A549 (cell line): ENCODE measurements at regions not wholly inside any gene's neighbourhood (a gene's known extent, or its start where the extent isn't known, plus 50 kb on each side); places are given as distances from the start of the nearest gene placed in this dataset.
"Not testable (repeated sequence)": the region's sequence is repeated elsewhere in the genome, so short reads cannot be mapped to it uniquely, and the experiment has no call there.

Source experiments
- ATAC-seq, 2 experiments: fragments of 200-7000 bp in 1 of 2; fragments of >200 bp in 1 of 2; cut with Nextera tagmentation in 1 of 2; cut with Tn5 transposase in 1 of 2; 3 replicates each; pipeline versions ENCODE4 v1.8.0 to v1.9.1; 2018 to 2020; ENCODE audit warnings: mild to moderate bottlenecking in 1 of 2, moderate library complexity in 1 of 2
- CTCF ChIA-PET: fragments of 300-600 bp; sonication (Branson Sonifier 250); formaldehyde crosslinking; extraction: SDS; loops from one replicate; lab custom pipeline; 2021; ENCODE audit warnings: antibody characterized with exemption, inconsistent platforms; lab: Yijun Ruan, JAX
- POLR2A ChIA-PET: fragments of 350-600 bp; formaldehyde crosslinking; extraction: SDS; loops from one replicate; lab custom pipeline; 2021; ENCODE audit warnings: antibody characterized with exemption, inconsistent platforms; lab: Yijun Ruan, JAX
- DNase-seq, 2 experiments: peaks; one replicate each; pipeline versions ENCODE4 v3.0.0 to v3.0.0-alpha.2; 2011 to 2016; ENCODE audit warnings: low read depth in 1 of 2, low spot score in 1 of 2
- FAIRE-seq: peaks from 2 replicates; lab custom pipeline; 2011; peaks lifted over from hg19 to GRCh38; lab: Jason Lieb, UNC
- H3K27ac ChIP-seq, 2 experiments: fragments of >200 bp; sonication (Bioruptor Twin); formaldehyde crosslinking; 3 replicates each; pipeline ENCODE4 v1.5.1; 2016 to 2017
- H3K4me1 ChIP-seq: fragments of >200 bp; sonication (Bioruptor Twin); formaldehyde crosslinking; 3 replicates; pipeline ENCODE4 v1.6.1; 2016
- H3K4me2 ChIP-seq: fragments of >200 bp; sonication (Bioruptor Twin); formaldehyde crosslinking; 3 replicates; pipeline ENCODE4 v1.6.1; 2016
- H3K4me3 ChIP-seq: fragments of >200 bp; sonication (Bioruptor Twin); formaldehyde crosslinking; 3 replicates; pipeline ENCODE4 v1.5.1; 2016
- H3K9me3 ChIP-seq: fragments of >200 bp; sonication (Bioruptor Twin); formaldehyde crosslinking; 3 replicates; pipeline ENCODE4 v1.6.1; 2016
- CBX2 ChIP-seq: fragments of 200-600 bp; sonication (generic); IDR thresholded peaks from 2 replicates; pipeline ENCODE4 v1.6.1; 2016; ENCODE audit warnings: low read depth, mild to moderate bottlenecking, borderline replicate concordance
- CEBPB ChIP-seq, 2 experiments: fragments of >200 bp in 1 of 2; sonication (Bioruptor Twin) in 1 of 2; formaldehyde crosslinking in 1 of 2; IDR thresholded peaks; 2 replicates each; pipeline ENCODE4 v1.6.1; 2012 to 2016
- EHF ChIP-seq: fragments of 250-450 bp; sonication (Bioruptor Pico); IDR thresholded peaks from 2 replicates; pipeline ENCODE4 v1.5.0; 2020; ENCODE audit warnings: mild to moderate bottlenecking
- EHMT2 ChIP-seq: fragments of 200-600 bp; sonication (generic); IDR thresholded peaks from 2 replicates; pipeline ENCODE4 v1.6.1; 2016; ENCODE audit warnings: antibody characterized with exemption, low read depth, mild to moderate bottlenecking, moderate library complexity
- ELK1 ChIP-seq: fragments of 150-350 bp; IDR thresholded peaks from 2 replicates; pipeline ENCODE4 v1.6.1; 2014; ENCODE audit warnings: low read depth, mild to moderate bottlenecking, low read length
- EP300 ChIP-seq, 2 experiments: fragments of >200 bp; sonication (Bioruptor Twin); formaldehyde crosslinking; IDR thresholded peaks; 2 replicates in 1 of 2; 3 replicates in 1 of 2; pipeline ENCODE4 v1.6.1; 2016 to 2017
- GATA3 ChIP-seq: IDR thresholded peaks from 2 replicates; pipeline ENCODE4 v1.6.1; 2012; ENCODE audit warnings: borderline replicate concordance
- HDAC2 ChIP-seq: fragments of 200-600 bp; sonication (generic); IDR thresholded peaks from 2 replicates; pipeline ENCODE4 v1.6.1; 2016
- HEYL ChIP-seq: fragments of 250-450 bp; sonication (Bioruptor Pico); IDR thresholded peaks from 2 replicates; pipeline ENCODE4 v1.8.0; 2021; ENCODE audit warnings: mild to moderate bottlenecking, moderate library complexity
- HOXA7 ChIP-seq: fragments of 250-450 bp; sonication (Bioruptor Pico); IDR thresholded peaks from 2 replicates; pipeline ENCODE4 v1.5.0; 2020; ENCODE audit warnings: mild to moderate bottlenecking, moderate library complexity
- HOXB5 ChIP-seq: fragments of 250-450 bp; sonication (Bioruptor Pico); IDR thresholded peaks from 2 replicates; pipeline ENCODE4 v1.5.0; 2020; ENCODE audit warnings: mild to moderate bottlenecking, moderate library complexity
- JUNB ChIP-seq: fragments of >200 bp; sonication (Bioruptor Twin); formaldehyde crosslinking; IDR thresholded peaks from 2 replicates; pipeline ENCODE4 v1.6.1; 2016
- KDM1A ChIP-seq: fragments of 200-600 bp; sonication (generic); IDR thresholded peaks from 2 replicates; pipeline ENCODE4 v1.6.1; 2016; ENCODE audit warnings: low read depth, mild to moderate bottlenecking
- KDM5A ChIP-seq: fragments of 200-600 bp; sonication (generic); IDR thresholded peaks from 2 replicates; pipeline ENCODE4 v1.6.1; 2016; ENCODE audit warnings: antibody characterized with exemption, mild to moderate bottlenecking
- MAFK ChIP-seq: fragments of 450-650 bp; IDR thresholded peaks from 2 replicates; pipeline ENCODE4 v1.6.1; 2014; ENCODE audit not compliant: partially characterized antibody
- MYC ChIP-seq: IDR thresholded peaks from 2 replicates; pipeline ENCODE4 v1.6.1; 2012; ENCODE audit warnings: mild to moderate bottlenecking, inconsistent platforms, low read length, improper control_type of control experiment, borderline replicate concordance
- NPAS2 ChIP-seq: fragments of 250-450 bp; sonication (Bioruptor Pico); IDR thresholded peaks from 2 replicates; pipeline ENCODE4 v1.8.0; 2022; ENCODE audit warnings: mild to moderate bottlenecking, moderate library complexity, borderline replicate concordance
- PHF8 ChIP-seq: fragments of 200-600 bp; sonication (generic); IDR thresholded peaks from 2 replicates; pipeline ENCODE4 v1.6.1; 2016; ENCODE audit warnings: low read depth, mild to moderate bottlenecking, antibody characterized with exemption, moderate library complexity, borderline replicate concordance
- RAD21 ChIP-seq, 2 experiments: fragments of >200 bp in 1 of 2; sonication (Bioruptor Twin) in 1 of 2; formaldehyde crosslinking in 1 of 2; IDR thresholded peaks in 1 of 2; conservative IDR thresholded peaks in 1 of 2; 2 replicates in 1 of 2; 3 replicates in 1 of 2; pipeline ENCODE4 v1.6.1; 2012 to 2018; ENCODE audit warnings: inconsistent platforms in 1 of 2
- RARB ChIP-seq: fragments of 250-450 bp; sonication (Bioruptor Pico); IDR thresholded peaks from 2 replicates; pipeline ENCODE4 v1.8.0; 2021; ENCODE audit warnings: mild to moderate bottlenecking, moderate library complexity
- RCOR1 ChIP-seq: fragments of 150-350 bp; IDR thresholded peaks from 2 replicates; pipeline ENCODE4 v1.6.1; 2014; ENCODE audit warnings: antibody characterized with exemption, low read length, low read depth
- RFX5 ChIP-seq: fragments of 450-650 bp; IDR thresholded peaks from 2 replicates; pipeline ENCODE4 v1.7.1; 2014; ENCODE audit warnings: antibody characterized with exemption, mild to moderate bottlenecking, moderate library complexity
- RNF2 ChIP-seq: fragments of 200-600 bp; sonication (generic); IDR thresholded peaks from 2 replicates; pipeline ENCODE4 v1.6.1; 2016; ENCODE audit warnings: low read depth, mild to moderate bottlenecking, antibody characterized with exemption, moderate library complexity, borderline replicate concordance
- USF2 ChIP-seq: fragments of 450-650 bp; IDR thresholded peaks from 2 replicates; pipeline ENCODE4 v1.6.1; 2014; ENCODE audit warnings: antibody characterized with exemption
- ZC3H11A ChIP-seq: fragments of 450-650 bp; IDR thresholded peaks from 2 replicates; pipeline ENCODE4 v1.6.1; 2014; ENCODE audit warnings: antibody characterized with exemption, mild to moderate bottlenecking
- ZNF302 ChIP-seq: fragments of 250-450 bp; sonication (Bioruptor Pico); IDR thresholded peaks from 2 replicates; pipeline ENCODE4 v1.9.0; 2021; ENCODE audit warnings: inconsistent platforms, mild to moderate bottlenecking, moderate library complexity
- WGBS: methylation state at CpG from one replicate; pipeline ENCODE4 v1.1.6; 2017; ENCODE audit errors: missing lambda C conversion rate; 5-methylcytosine and 5-hydroxymethylcytosine counted together
- TF ChIP-seq, protein P1 (sequence below): fragments of 250-450 bp; sonication (Bioruptor Pico); IDR thresholded peaks from 2 replicates; pipeline ENCODE4 v1.5.0; 2020; ENCODE audit warnings: low read depth, mild to moderate bottlenecking, moderate library complexity
- TF ChIP-seq, protein P2 (sequence below): IDR thresholded peaks from 2 replicates; pipeline ENCODE4 v1.6.1; 2012

DNA sequence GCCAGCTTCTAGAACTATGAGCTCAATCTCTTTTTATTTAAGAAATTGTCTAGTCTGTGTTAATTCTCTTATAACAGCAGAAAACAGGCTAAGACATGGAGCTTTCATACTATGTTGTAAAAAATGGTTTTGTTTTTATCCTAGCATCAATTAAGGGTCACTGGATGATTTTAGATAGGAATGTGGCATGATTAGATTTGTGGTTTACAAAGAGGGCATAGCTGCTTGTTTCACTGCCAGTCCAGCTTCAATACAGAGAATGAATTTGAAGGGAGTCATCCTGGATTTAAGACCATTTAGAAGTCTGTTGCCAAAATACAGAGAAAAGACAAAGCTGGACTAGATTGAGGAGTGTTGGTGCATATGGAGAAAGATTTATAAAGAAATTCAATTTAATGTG lies 532.6 kb upstream of the CCDC54 start:
- POLR2A ChIA-PET: no interaction called here
- ATAC-seq: no peak

DNA sequence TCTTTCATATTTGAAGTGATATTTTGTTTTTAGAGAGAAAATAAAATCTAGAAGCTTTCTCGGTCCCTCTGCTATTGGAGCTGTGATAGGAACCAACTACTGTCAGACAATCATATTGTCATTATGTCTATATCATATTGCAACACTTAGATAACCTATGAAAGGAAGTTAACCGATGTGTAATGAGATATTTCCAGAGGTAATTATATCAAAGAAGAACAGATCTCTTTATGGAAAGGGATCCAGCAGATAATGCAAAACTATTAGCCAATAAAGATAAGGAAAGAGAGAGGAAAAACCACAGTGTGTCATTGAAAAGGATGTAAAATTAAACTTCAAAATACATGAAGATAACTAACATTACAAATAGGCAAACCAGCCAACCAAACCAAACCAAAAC lies 529.1 kb upstream of the CCDC54 start:
- no peaks in the 10 kb centered on the region for H3K4me1 ChIP-seq
- H3K4me3 ChIP-seq: no peak overlapping the region
- 11% methylated on average over 2 of the region's 2 CpGs for WGBS
- no peak for TF ChIP-seq ZC3H11A
- TF ChIP-seq CBX2: no peak
- TF ChIP-seq CEBPB (IDR thresholded peaks at IDR 0.05): no peak
- no peak for TF ChIP-seq RARB (CRISPR knock-in tag)
- TF ChIP-seq RAD21 (conservative IDR thresholded peaks at IDR 0.05 in 1 of 2, IDR thresholded peaks at IDR 0.05 in 1 of 2): no peak
- TF ChIP-seq GATA3: no peak
- TF ChIP-seq, protein P1, sequence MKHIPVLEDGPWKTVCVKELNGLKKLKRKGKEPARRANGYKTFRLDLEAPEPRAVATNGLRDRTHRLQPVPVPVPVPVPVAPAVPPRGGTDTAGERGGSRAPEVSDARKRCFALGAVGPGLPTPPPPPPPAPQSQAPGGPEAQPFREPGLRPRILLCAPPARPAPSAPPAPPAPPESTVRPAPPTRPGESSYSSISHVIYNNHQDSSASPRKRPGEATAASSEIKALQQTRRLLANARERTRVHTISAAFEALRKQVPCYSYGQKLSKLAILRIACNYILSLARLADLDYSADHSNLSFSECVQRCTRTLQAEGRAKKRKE: no peak
- no peak for TF ChIP-seq MYC
- no peak for TF ChIP-seq RFX5
- no peak for TF ChIP-seq MAFK
- TF ChIP-seq, protein P2, sequence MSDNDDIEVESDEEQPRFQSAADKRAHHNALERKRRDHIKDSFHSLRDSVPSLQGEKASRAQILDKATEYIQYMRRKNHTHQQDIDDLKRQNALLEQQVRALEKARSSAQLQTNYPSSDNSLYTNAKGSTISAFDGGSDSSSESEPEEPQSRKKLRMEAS: no peak
- TF ChIP-seq HEYL: no peak
- no peak for TF ChIP-seq ZNF302 (CRISPR knock-in tag)
- no peak for TF ChIP-seq PHF8
- no peak for TF ChIP-seq JUNB
- TF ChIP-seq RNF2: no peak
- no peak for TF ChIP-seq HOXB5 (CRISPR knock-in tag)
- no peak for TF ChIP-seq RCOR1
- no peaks in the 10 kb centered on the region for H3K9me3 ChIP-seq
- CTCF ChIA-PET: no interaction called here
- ATAC-seq (no peak), DNase-seq (no peak), FAIRE-seq (no peak)
- H3K27ac ChIP-seq: no peak overlapping the region
- POLR2A ChIA-PET: no interaction called here
- no peak overlapping the region for H3K4me2 ChIP-seq

More for the DNA sequence above, 532.6 kb upstream of the CCDC54 start:
- CTCF ChIA-PET: no interaction called here
- H3K27ac ChIP-seq: no peak overlapping the region
- FAIRE-seq (no peak), DNase-seq (no peak)
- TF ChIP-seq KDM5A (no peak), HDAC2 (no peak)
- H3K9me3 ChIP-seq: no peaks in the 10 kb centered on the region
- no peak overlapping the region for H3K4me2 ChIP-seq
- no peaks in the 10 kb centered on the region for H3K4me1 ChIP-seq
- no peak overlapping the region for H3K4me3 ChIP-seq

- WGBS: 46% methylated on average over 3 of the region's 3 CpGs
- TF ChIP-seq USF2 (no peak), ZNF302 (CRISPR knock-in tag) (no peak), EHMT2 (no peak), HOXA7 (no peak), MYC (no peak), ELK1 (no peak), HOXB5 (CRISPR knock-in tag) (no peak), RNF2 (no peak), MAFK (no peak), ZC3H11A (no peak), EP300 (IDR thresholded peaks at IDR 0.05) (no peak), KDM1A (no peak), EHF (CRISPR knock-in tag) (no peak), NPAS2 (CRISPR knock-in tag) (no peak)
- TF ChIP-seq, protein P1: no peak
- TF ChIP-seq, protein P2: no peak
- DNase-seq: no peak
- Histone ChIP-seq H3K4me3 (no peak overlapping the region), H3K27ac (no peak overlapping the region), H3K9me3 (no peaks in the 10 kb centered on the region; the same call in 2 of the 3 replicates), H3K4me1 (no peaks in the 10 kb centered on the region), H3K4me2 (no peak overlapping the region)
- FAIRE-seq: no peak
- POLR2A ChIA-PET: no interaction called here
- no peak for ATAC-seq
- CTCF ChIA-PET: no interaction called here
These were observed 526.8 kb upstream of the CCDC54 start for GRCh38 chr3:106850437-106850836.

DNA sequence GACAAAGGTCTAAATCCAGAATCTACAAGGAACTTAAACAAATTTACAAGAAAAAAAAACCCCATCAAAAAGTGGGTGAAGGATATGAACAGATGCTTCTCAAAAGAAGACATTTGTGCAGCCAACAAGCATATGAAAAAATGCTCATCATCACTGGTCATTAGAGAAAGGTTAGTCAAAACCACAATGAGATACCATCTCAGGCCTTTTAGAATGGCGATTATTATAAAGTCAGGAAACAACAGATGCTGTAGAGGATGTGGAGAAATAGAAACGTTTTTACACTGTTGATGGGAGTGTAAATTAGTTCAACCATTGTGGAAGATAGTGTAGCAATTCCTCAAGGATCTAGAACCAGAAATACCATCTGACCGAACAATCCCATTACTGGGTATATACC lies 518.9 kb upstream of the CCDC54 start:
- CTCF ChIA-PET: interaction anchor here (1.2 kb wide), 1 partner anchor 39 kb away, joined by 3 read pairs; no protein-coding TSS in a partner anchor
- H3K4me1 ChIP-seq, FAIRE-seq, H3K4me3 ChIP-seq, H3K9me3 ChIP-seq, ATAC-seq, H3K4me2 ChIP-seq, POLR2A ChIA-PET, H3K27ac ChIP-seq, DNase-seq: not testable (repeated sequence)
- WGBS: 28% methylated on average over 3 of the region's 3 CpGs
